ACC112 (cell line): ENCODE measurements at regions not wholly inside any gene's neighbourhood (a gene's known extent, or its start where the extent isn't known, plus 50 kb on each side); places are given as distances from the start of the nearest gene placed in this dataset.

Experiments
- H2AFZ ChIP-seq: fragments of 200-600 bp; sonication (generic); one replicate; pipeline ENCODE4 v1.6.0; 2017; ENCODE audit warnings: antibody characterized with exemption, low read length; ENCODE audit not compliant: unreplicated experiment
- H3K27ac ChIP-seq: fragments of 200-600 bp; sonication (generic); 2 replicates; pipeline ENCODE4 v1.5.1; 2014; ENCODE audit warnings: low read depth, mild to moderate bottlenecking, antibody characterized with exemption, low read length, moderate library complexity
- H3K27me3 ChIP-seq: fragments of 200-600 bp; sonication (generic); 2 replicates; pipeline ENCODE4 v1.6.1; 2014; ENCODE audit warnings: mild to moderate bottlenecking, antibody characterized with exemption, low read length, moderate library complexity, mixed read lengths; ENCODE audit not compliant: insufficient read depth
- H3K36me3 ChIP-seq: fragments of 200-600 bp; sonication (generic); 2 replicates; pipeline ENCODE4 v1.6.1; 2016; ENCODE audit warnings: mild to moderate bottlenecking, antibody characterized with exemption, low read length, moderate library complexity, mixed read lengths; ENCODE audit not compliant: insufficient read depth
- H3K4me1 ChIP-seq: fragments of 200-600 bp; sonication (generic); one replicate; pipeline ENCODE4 v1.6.1; 2016; ENCODE audit warnings: low read length, mixed read lengths; ENCODE audit not compliant: insufficient read depth, unreplicated experiment, control insufficient read depth
- H3K4me3 ChIP-seq: fragments of 200-600 bp; sonication (generic); 2 replicates; pipeline ENCODE4 v1.5.1; 2014; ENCODE audit warnings: mild to moderate bottlenecking, low read depth, low read length
- H3K79me2 ChIP-seq: fragments of 200-600 bp; sonication (generic); one replicate; pipeline ENCODE4 v1.6.0; 2016; ENCODE audit warnings: low read length; ENCODE audit not compliant: control insufficient read depth, unreplicated experiment, insufficient read depth

DNA sequence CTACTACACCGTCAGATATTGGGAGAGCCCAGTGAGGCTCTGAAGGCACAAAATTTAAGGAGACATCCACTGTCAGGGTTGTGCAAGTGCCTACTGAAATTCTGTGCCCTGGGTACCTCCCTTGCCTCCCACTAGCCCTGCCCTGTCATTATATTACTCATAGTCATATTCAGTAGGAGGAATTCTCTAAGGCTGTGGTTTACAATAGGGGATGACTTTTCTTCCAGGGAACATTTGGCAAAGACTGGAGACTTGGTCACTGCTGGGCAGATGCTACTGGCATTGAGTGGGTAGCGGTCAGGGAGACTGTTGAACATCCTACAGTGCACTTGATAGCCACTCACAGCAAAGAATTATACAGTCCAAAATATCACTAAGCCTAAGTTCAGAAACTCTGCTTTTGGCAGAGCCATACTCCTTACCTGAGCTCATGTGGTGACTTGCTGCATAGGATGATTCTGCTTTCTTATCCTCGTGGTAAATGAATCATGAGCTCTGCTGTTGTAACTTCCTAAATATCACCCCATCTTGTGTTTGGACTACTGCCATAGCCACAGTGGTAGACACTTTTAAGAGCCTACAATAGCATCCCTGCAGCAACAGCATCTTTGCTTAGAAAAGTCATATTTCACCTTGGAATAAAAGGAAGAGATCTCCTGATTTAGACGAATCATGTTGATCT is 563.4 kb upstream of the PLXNA2 start:
- Histone ChIP-seq H3K36me3 (no peaks in the 10 kb centered on the region), H2AFZ (no peak overlapping the region), H3K27me3 (no peaks in the 10 kb centered on the region), H3K79me2 (no peaks in the 10 kb centered on the region), H3K4me3 (no peak overlapping the region), H3K27ac (no peak overlapping the region), H3K4me1 (no peaks in the 10 kb centered on the region)

- Histone ChIP-seq H3K79me2 (no peaks in the 10 kb centered on the region), H3K4me1 (no peaks in the 10 kb centered on the region)
These were observed 564.1 kb upstream of the PLXNA2 start for GRCh38 chr1:208808301-208808700.

GRCh38 chr1:208809876-208810275 is 565.7 kb upstream of the PLXNA2 start:
- Histone ChIP-seq H3K79me2 (no peaks in the 10 kb centered on the region), H3K4me3 (no peak overlapping the region), H3K27me3 (no peaks in the 10 kb centered on the region), H3K27ac (no peak overlapping the region), H3K36me3 (no peaks in the 10 kb centered on the region), H2AFZ (no peak overlapping the region), H3K4me1 (no peaks in the 10 kb centered on the region)

More at GRCh38 chr1:208808301-208808700, 564.1 kb upstream of the PLXNA2 start:
- Histone ChIP-seq H3K4me3 (no peak overlapping the region), H3K36me3 (no peaks in the 10 kb centered on the region), H3K27ac (no peak overlapping the region), H2AFZ (no peak overlapping the region), H3K27me3 (no peaks in the 10 kb centered on the region)

- Histone ChIP-seq H3K27ac (no peak overlapping the region), H3K79me2 (no peaks in the 10 kb centered on the region), H3K27me3 (no peaks in the 10 kb centered on the region), H3K36me3 (no peaks in the 10 kb centered on the region), H2AFZ (no peak overlapping the region), H3K4me1 (no peaks in the 10 kb centered on the region), H3K4me3 (no peak overlapping the region)
These were observed 574.7 kb upstream of the PLXNA2 start for GRCh38 chr1:208818770-208819445.

DNA sequence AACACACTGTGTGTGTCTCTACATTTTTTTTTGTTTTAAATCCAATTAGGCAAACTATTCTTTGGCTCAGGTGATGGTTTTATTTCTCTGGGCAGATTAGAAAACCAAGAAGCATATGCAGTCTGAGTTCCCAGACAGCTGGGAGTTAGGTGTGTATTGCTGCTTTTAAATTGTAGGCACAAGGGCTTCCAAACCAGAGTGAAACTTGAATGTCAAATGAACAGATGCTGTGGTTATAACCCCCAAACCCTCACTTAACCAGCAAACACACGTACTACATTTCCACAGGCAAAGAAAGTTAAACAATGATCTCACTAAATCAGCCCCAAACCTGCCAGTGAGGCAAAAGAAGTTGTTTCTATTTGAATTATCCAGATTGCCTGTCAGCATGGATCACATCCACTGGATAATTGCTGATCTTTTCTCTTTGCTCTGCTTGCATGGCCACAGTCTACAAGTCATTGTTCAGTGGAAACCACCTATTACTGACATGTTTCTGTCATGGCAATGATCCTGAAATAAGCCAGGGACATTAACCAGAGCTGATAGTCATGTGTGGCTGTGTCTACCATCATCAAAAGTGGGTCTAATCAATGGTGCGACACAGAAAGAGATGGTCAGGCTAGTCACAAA is 576.5 kb upstream of the PLXNA2 start:
- no peaks in the 10 kb centered on the region for H3K4me1 ChIP-seq
- no peak overlapping the region for H2AFZ ChIP-seq
- no peak overlapping the region for H3K4me3 ChIP-seq
- H3K27me3 ChIP-seq: no peaks in the 10 kb centered on the region
- no peaks in the 10 kb centered on the region for H3K79me2 ChIP-seq
- H3K36me3 ChIP-seq: no peaks in the 10 kb centered on the region
- H3K27ac ChIP-seq: no peak overlapping the region

DNA sequence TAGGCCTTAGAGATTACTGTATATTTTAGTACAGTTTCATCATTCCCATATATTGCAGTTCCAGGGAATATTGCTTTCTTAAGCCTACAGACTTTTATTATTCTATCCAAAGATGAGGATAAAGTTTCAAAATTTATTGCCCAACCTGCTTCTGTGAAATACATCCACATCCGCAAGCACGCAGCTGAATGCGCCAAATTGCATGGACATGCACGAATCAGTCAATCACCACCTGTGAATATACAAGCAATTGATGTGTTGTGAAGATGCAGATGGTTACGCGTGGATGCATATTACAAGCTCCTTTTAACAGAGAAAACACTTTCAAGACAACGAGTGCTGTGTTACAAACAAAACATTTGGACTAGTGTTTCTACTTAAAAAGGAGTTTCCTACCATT is 577.8 kb upstream of the PLXNA2 start:
- H3K4me3 ChIP-seq: no peak overlapping the region
- H3K79me2 ChIP-seq: no peaks in the 10 kb centered on the region
- H3K36me3 ChIP-seq: no peaks in the 10 kb centered on the region
- no peak overlapping the region for H3K27ac ChIP-seq
- H3K27me3 ChIP-seq: no peaks in the 10 kb centered on the region
- no peak overlapping the region for H2AFZ ChIP-seq
- H3K4me1 ChIP-seq: no peaks in the 10 kb centered on the region

DNA sequence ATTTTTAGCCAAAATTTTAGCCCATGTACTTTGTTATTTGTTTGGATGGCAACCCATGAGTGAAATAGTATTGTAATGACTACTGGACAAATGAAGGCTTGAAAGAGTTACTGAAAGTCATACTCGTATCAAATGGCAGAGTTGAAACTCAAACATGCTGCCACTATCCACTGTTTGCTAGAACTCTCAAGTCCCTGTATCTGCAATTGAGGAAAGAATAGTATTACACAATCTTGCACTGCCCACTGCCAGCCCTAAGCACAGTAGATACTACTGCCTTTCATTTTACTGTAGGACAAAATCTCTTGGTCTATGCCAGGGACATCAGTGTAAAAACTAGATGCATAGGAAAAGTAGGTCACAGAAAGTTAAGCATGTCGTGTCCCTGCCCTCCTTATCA is 581.1 kb upstream of the PLXNA2 start:
- H3K36me3 ChIP-seq: no peaks in the 10 kb centered on the region
- H3K27ac ChIP-seq: no peak overlapping the region
- H3K79me2 ChIP-seq: no peaks in the 10 kb centered on the region
- H3K4me3 ChIP-seq: no peak overlapping the region
- H3K27me3 ChIP-seq: no peaks in the 10 kb centered on the region
- no peak overlapping the region for H2AFZ ChIP-seq
- no peaks in the 10 kb centered on the region for H3K4me1 ChIP-seq

DNA sequence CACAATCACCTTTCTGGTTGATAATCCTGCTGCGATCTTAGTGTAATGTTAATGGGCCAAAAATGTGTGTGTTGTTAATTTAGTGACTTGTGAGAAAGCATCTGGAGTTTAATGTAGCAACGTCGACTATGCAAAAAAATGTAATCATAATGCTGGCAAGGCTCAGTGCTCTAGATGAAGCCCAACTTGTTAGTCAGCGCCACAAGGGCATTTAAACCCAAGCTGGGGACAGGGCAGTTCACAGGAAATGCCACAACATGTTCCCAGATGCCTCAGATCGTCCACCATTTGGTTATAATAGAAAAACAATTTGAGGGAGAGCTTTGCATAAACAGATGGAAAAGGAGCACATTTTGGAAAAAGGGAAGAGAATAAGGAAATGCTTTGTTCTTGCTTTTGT is 585.4 kb upstream of the PLXNA2 start:
- no peak overlapping the region for H3K27ac ChIP-seq
- no peaks in the 10 kb centered on the region for H3K27me3 ChIP-seq
- no peaks in the 10 kb centered on the region for H3K4me1 ChIP-seq
- H3K4me3 ChIP-seq: no peak overlapping the region
- no peaks in the 10 kb centered on the region for H3K36me3 ChIP-seq
- no peak overlapping the region for H2AFZ ChIP-seq
- H3K79me2 ChIP-seq: no peaks in the 10 kb centered on the region

DNA sequence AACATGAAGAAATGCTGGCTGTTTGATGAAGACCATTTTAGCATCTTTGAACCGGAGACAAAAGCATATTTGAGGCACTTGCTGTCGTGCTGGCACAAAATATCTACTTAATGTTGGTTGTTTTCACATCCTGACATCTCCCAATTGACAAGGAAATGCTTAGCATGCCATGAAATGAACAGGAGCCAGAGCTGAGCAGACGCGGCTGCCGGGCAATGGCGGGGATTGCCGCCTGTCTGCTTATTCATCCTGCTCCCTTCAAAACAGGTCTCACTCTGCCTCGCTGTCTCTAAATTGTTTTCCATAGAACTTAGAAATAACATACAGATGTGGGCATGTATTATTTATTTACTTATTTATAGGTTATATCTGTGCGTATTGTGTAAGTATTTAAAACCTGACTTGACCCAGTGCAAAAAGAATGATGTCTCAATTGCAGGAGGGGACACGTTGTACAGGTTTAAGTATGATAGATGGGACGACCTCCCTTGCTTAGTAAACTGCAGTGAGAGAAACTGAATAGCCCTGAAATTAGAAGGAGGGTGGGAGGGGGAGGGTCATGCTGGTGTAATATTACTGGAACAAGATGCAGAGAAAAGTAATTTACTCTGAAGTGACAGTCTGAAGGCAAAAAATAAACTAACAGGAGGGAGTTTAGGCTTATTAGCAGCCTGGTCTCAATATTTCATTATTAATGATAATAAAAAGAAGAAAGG is 590.4 kb upstream of the PLXNA2 start:
- Histone ChIP-seq H3K27ac (no peak overlapping the region), H3K27me3 (no peaks in the 10 kb centered on the region), H3K36me3 (no peaks in the 10 kb centered on the region), H3K4me3 (no peak overlapping the region), H2AFZ (no peak overlapping the region), H3K4me1 (no peaks in the 10 kb centered on the region), H3K79me2 (no peaks in the 10 kb centered on the region)

GRCh38 chr1:208835097-208835463 is 590.9 kb upstream of the PLXNA2 start:
- Histone ChIP-seq H3K4me1 (no peaks in the 10 kb centered on the region), H3K27me3 (no peaks in the 10 kb centered on the region), H2AFZ (no peak overlapping the region)

More at GRCh38 chr1:208835097-208835463, 590.9 kb upstream of the PLXNA2 start:
- H3K4me3 ChIP-seq: no peak overlapping the region
- H3K79me2 ChIP-seq: no peaks in the 10 kb centered on the region
- no peak overlapping the region for H3K27ac ChIP-seq
- H3K36me3 ChIP-seq: no peaks in the 10 kb centered on the region
